GM19324 (cell line): ENCODE measurements at regions not wholly inside any gene's neighbourhood (a gene's known extent, or its start where the extent isn't known, plus 50 kb on each side); places are given as distances from the start of the nearest gene placed in this dataset.

Experiments
- ATAC-seq: cut with Tn5 transposase; IDR thresholded peaks from one replicate; pipeline ENCODE4 v1.9.1; 2021; ENCODE audit warnings: mild to moderate bottlenecking, moderate library complexity; ENCODE audit not compliant: unreplicated experiment, low FRiP score

DNA sequence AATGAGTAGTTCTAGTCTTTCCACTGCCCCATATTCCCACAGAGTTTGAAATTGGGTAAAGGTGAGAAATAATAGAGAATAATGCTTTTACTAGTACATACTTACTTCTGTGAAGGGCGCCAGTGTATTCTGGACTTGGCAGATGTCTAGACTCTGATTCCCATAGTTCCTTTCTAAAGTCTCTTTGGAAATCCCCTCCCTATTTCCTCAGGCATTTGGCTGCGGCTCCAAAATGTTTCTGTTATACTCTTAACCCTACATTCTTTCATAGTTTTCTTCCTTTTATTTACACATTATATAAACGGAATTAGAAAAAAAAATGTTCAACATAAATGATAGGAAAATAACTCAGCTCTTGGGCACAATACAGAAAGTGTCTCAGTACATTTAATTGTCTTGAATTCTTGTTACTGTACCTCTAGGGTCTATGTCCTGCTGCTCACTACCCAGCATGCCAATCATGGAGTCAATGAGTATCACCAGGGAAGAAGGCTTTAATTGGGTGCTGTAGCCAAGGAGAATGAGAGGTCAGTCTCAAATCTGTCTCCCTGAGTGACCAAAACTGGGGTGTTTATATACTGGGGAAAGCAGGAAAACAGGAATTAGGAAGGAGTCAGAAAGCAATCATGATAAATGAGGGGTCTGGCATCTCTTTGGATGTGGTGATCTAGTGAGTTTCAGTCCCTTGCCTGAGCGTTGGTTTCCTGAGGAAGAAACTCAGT, 147.8 kb upstream of the MMADHC start:
- ATAC-seq = no peak

DNA sequence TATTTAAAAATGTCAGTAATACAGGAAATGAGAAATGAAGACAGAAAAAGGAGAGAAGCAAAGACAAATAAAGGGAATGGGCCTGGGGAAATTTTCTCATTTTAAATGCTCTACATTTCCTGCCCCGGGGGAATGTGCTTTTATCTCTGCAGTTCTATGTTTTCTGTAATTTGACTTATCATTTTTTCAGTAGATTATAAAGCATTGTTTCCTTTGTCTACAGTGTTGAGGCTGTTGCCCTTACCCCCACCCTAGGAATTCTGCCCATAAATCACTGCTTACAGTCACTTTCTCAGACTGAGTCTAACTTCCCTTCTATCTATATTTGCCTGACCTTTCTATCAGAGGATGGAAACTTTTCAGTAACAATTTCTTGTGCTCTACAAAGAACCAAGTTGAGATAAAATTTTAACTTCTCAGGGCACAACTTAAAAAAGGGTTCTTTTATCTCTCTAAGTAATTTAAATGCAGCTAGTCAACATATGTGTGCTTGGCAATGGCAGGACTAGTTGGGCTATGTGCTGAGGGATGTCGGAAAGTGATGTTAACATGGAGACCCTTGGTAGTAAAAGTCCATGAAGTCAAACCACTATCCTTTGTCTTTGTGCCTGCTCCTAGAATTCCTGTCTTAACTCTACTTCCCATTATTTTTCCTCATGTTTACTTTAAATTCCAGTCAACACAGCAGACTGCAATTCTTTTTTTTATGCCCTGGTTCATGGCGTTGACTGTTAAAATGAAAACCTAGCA, 146.5 kb upstream of the MMADHC start:
- no peak for ATAC-seq

DNA sequence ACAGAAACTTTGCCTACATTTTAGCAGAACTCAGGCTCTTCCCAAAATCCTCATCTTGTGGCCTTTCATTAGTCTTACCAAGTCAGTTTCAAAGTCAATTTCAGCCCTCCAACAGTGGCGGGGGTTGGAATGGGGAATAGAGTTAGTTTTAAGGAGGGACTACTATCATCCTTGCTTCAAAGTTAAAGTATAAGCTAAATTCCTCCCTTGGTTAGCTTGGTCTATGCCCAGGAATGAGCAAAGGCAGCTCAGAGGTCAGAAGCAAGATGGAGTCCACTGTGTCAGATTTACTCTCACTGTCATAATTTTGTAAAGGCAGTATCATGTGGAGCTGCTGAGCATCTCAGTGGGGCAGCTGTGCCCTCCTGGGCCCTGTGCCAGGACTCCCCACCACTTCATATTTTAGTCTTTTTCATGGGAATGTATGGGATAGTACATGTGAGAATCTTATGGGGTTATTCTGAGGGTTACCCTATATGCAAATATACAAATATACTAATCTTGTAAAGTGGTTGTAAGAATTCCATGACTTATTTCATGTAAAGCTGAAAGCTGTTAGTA, 145.2 kb upstream of the MMADHC start:
- ATAC-seq = no peak

GRCh38 chr2:149732001-149732685, 144.6 kb upstream of the MMADHC start:
- no peak for ATAC-seq

DNA sequence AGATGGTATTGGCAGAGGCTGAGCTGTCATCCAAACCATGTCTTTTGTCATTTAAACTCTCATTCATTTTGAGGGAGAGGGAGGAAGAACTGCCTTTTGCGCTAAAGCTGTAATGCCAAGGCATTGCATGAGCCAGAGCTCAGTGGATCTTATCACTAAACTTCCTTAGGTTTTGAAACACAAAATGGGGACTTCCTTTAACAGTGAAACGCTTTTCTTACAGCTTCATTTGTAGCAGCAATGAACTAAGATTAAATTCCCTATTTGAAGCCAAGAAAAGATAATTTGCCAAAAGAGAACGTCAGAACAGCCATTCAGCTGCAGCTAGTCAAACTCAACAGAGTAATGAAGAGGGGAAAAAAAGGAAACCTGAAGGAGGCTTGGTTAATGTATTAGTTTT, 143.5 kb upstream of the MMADHC start:
- ATAC-seq = no peak

GRCh38 chr2:149729586-149729985, 142.0 kb upstream of the MMADHC start:
- no peak for ATAC-seq

DNA sequence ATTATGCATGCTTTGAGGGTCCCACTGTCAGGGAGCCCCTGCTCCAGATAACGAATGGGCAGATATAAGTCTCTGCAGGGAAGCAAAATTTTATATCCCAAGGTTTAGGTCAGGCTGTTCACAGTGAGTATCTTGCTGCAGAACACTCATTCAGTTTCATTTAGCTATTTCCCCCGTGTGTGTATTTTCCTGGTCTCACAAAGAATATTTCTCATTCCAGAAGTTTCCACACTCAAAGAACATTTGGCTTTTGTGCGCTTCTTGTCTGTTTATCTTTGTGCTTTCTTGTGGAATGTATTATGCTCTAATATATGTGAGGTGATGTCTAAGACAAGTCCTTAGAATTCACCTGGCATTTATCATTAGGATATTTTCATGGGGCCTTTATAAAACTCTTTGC, 140.4 kb upstream of the MMADHC start:
- no peak for ATAC-seq

DNA sequence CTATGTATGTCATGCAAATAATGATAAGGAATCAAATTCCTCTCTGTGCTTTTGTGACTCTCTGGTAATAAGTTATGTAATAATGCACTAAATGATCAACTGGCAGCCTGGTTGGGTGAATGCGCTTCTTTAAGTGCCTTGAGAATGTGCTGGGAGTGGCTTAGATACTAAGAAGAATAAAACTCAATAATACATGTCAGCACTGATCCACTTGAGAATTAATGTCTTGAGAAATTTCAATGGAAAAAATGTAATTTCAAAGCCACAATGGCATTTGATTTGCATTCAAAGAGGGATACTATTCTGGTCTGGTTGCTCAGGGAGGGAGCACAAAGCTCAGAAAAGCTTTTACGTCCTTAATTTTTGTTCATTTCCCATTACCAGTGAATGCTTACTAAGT, 137.7 kb upstream of the MMADHC start:
- ATAC-seq = no peak

GRCh38 chr2:149724091-149724490, 136.5 kb upstream of the MMADHC start:
- ATAC-seq = no peak

GRCh38 chr2:149720615-149721014, 133.0 kb upstream of the MMADHC start:
- no peak for ATAC-seq

DNA sequence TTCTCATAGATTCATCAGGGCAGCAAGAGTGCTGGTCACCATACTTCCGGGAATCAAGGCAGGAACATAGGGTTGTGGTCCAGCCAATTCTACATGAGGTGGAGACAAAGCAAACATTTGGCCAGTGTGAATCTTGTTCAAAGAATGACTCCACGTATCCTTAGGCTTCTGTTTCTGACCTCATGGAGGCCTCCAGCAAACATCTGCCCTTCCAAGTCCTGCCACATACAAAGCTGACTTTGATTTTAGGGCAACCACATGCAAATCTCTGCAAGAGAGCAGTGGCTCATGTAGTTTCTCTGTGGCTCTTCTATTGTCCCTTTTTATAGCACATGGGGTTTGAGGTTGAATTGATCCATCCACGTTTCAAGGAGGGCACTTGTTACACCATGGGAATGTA, 132.1 kb upstream of the MMADHC start:
- no peak for ATAC-seq

- no peak for ATAC-seq
These were observed 129.1 kb upstream of the MMADHC start for GRCh38 chr2:149716687-149717086.

GRCh38 chr2:149715894-149716293, 128.3 kb upstream of the MMADHC start:
- no peak for ATAC-seq

DNA sequence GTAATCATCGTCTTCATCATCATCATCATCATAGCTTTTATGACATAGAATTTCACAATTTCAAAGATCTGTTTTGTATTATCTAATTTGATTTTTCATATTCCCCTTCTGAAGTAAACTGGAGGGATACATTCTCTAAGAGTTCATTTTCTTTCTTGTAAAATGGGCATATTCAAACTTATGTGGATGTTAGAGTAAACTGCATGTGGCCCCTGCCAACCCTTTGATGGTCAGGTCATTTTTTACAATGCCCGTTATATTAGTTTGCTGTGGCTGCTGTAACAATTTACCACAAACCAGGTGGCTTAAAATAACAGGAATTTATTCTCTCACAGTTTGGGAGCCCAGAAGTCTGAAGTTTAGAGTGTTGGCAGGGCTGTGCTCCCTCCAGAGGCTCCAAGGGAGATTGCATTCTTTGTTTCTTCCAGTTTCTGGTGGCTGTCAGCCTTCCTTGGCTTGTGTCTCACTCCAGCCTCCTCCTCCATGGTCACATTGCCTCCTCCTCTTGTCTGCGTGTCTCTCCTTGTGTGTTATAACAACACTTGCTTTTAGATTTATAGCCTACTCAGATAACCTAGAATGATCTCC, 127.5 kb upstream of the MMADHC start:
- ATAC-seq = no peak

DNA sequence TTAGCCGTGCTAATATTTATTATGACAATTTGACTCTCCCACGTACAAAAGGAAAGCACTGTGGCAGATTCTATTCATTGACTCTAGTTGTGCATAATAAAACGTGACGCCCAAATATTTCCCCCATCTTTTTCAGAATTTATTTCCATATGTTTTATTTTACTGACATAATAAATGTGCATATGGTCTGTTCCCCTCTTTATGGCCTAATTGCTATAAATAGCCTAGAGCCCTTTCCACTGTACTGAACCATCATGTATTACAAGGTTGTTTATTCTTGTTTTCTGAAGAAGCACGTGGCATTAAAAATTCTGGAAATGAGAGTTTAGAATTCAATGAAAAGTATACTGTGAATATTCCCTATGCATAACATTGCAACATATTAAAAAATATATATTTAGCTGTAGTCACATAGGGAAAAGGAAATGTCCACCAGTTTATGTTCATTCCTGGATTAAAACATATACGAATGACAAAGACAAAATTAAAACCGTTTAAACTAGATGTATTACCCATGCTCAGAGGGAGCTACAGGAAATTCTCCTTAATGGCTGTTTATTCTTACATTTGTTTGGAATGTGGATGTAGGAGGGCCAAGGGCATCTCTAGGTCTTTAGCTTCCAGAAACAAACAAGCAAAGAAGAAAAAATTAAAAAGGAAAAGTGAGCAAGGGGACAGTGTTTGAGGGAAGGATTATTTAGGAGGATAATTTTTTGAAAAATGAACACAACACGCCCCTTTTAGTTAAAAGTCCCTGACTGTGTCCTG, 122.1 kb upstream of the MMADHC start:
- ATAC-seq = no peak

DNA sequence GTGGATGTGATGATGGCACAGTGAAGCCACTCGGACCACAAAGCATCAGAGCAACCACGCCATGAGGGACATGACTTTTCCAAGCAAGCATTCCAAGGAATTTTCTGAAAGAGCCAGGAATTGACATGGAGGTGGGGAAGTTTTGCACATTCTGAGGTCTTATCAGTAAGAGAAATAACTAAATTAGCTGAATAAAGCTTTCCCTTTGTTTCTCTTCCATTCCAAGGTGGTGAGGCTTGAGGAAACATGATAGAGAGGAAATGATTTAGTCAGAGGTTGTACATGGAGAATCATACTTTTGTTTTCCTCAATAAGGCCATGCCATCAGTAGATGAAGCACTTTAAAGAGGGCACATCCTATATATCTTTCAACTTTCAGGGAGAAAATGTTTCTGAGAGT, 115.7 kb upstream of the MMADHC start:
- ATAC-seq = no peak

GRCh38 chr2:149702571-149702970, 115.0 kb upstream of the MMADHC start:
- no peak for ATAC-seq

DNA sequence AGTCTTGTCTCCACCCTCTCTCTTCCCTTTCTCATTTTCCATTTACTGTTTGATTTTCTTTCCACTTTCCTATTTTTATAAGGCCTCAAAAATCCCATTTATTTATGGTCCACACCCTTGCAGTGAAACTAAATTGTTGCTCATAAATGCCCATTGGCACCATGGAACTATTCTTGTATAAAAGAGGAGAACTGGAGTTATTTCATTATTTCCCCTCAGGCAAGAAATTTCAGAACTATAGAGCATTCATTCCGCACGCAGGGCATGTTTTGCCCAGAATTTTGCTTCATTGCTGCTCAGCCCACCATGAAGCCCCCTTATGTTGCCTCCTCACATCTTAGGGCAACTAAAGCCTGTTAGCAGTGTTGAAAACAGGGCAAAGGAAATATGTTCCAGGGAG, 113.7 kb upstream of the MMADHC start:
- ATAC-seq = no peak

- no peak for ATAC-seq
These were observed 105.4 kb upstream of the MMADHC start for GRCh38 chr2:149692961-149693396.

DNA sequence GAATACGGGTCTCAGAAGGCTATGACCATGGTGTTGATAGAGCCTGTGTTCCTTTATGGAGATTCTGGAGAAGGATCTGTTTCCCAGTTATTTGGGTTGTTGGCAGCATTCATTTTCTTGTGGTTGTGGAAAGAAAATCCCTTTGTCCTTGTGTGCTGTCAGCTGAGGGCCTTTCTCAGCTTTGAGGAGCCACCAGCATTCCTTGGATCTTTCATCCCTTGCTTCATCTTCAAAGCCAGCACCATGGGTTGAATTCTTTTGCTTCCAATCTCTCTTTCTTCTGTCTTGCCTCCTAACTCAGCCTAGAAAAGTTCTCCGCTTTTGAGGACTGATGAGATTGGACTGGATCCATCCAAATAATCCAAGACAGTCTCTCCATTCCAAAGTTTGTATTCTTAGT, 103.2 kb upstream of the MMADHC start:
- no peak for ATAC-seq
